GM18519 (cell line): ENCODE measurements at regions not wholly inside any gene's neighbourhood (a gene's known extent, or its start where the extent isn't known, plus 50 kb on each side); places are given as distances from the start of the nearest gene placed in this dataset.

ENCODE experiments used
- ATAC-seq: cut with Tn5 transposase; IDR thresholded peaks from one replicate; pipeline ENCODE4 v1.9.1; 2021; ENCODE audit warnings: mild to moderate bottlenecking, moderate library complexity; ENCODE audit not compliant: unreplicated experiment, low FRiP score

- no peak for ATAC-seq
Measured at GRCh38 chr21:15229390-15229789, 164.6 kb upstream of the NRIP1 start.

- no peak for ATAC-seq
Measured at GRCh38 chr21:15233611-15234010, 168.8 kb upstream of the NRIP1 start.

- ATAC-seq: no peak
Measured at GRCh38 chr21:15236111-15236510, 171.3 kb upstream of the NRIP1 start.

GRCh38 chr21:15240848-15241247 is 176.0 kb upstream of the NRIP1 start:
- no peak for ATAC-seq

GRCh38 chr21:15241997-15242736 is 177.4 kb upstream of the NRIP1 start:
- ATAC-seq: no peak

GRCh38 chr21:15242906-15243305 is 178.1 kb upstream of the NRIP1 start:
- ATAC-seq: no peak

GRCh38 chr21:15243406-15243805 is 178.6 kb upstream of the NRIP1 start:
- ATAC-seq: no peak

GRCh38 chr21:15247613-15248012 is 182.8 kb upstream of the NRIP1 start:
- no peak for ATAC-seq

GRCh38 chr21:15249285-15249993 is 184.6 kb upstream of the NRIP1 start:
- no peak for ATAC-seq

GRCh38 chr21:15250384-15250783 is 185.6 kb upstream of the NRIP1 start:
- no peak for ATAC-seq

GRCh38 chr21:15252431-15252830 is 187.6 kb upstream of the NRIP1 start:
- ATAC-seq: no peak

- ATAC-seq: no peak
Measured at GRCh38 chr21:15254111-15254510, 189.3 kb upstream of the NRIP1 start.

GRCh38 chr21:15255261-15255660 is 190.5 kb upstream of the NRIP1 start:
- no peak for ATAC-seq

GRCh38 chr21:15255763-15256162 is 191.0 kb upstream of the NRIP1 start:
- no peak for ATAC-seq

- no peak for ATAC-seq
Measured at GRCh38 chr21:15256996-15257395, 192.2 kb upstream of the NRIP1 start.

GRCh38 chr21:15257646-15258045 is 192.8 kb upstream of the NRIP1 start:
- no peak for ATAC-seq

GRCh38 chr21:15259824-15260223 is 195.0 kb upstream of the NRIP1 start:
- no peak for ATAC-seq

- no peak for ATAC-seq
Measured at GRCh38 chr21:15260604-15261003, 195.8 kb upstream of the NRIP1 start.

- no peak for ATAC-seq
Measured at GRCh38 chr21:15264084-15264665, 199.4 kb upstream of the NRIP1 start.

GRCh38 chr21:15272171-15272570 is 207.4 kb upstream of the NRIP1 start:
- no peak for ATAC-seq

GRCh38 chr21:15272591-15272990 is 207.8 kb upstream of the NRIP1 start:
- no peak for ATAC-seq

- ATAC-seq: no peak
Measured at GRCh38 chr21:15273244-15273643, 208.4 kb upstream of the NRIP1 start.
